GM23338 (cell line): ENCODE measurements at regions not wholly inside any gene's neighbourhood (a gene's known extent, or its start where the extent isn't known, plus 50 kb on each side); places are given as distances from the start of the nearest gene placed in this dataset.

Experiments
- ATAC-seq: fragments of 200-7000 bp; cut with Tn5 transposase; 3 replicates; pipeline ENCODE4 v1.9.1; 2020
- DNase-seq: peaks from one replicate; pipeline ENCODE4 v3.0.0-alpha.2; 2015; ENCODE audit warnings: low spot score
- H2AFZ ChIP-seq: fragments of 200-600 bp; sonication (generic); 2 replicates; pipeline ENCODE4 v1.8.0; 2016; ENCODE audit warnings: antibody characterized with exemption, mild to moderate bottlenecking, moderate library complexity
- H3F3A ChIP-seq: fragments of 200-600 bp; sonication (generic); replicated peaks from 2 replicates; pipeline ENCODE4 v1.8.0; 2017; ENCODE audit warnings: antibody characterized with exemption, mixed run types, low read depth
- H3K27ac ChIP-seq: fragments of 200-600 bp; sonication (generic); 2 replicates; pipeline ENCODE4 v1.6.1; 2016; ENCODE audit warnings: low read depth
- H3K27me3 ChIP-seq: fragments of 200-600 bp; sonication (generic); 2 replicates; pipeline ENCODE4 v1.8.0; 2016; ENCODE audit warnings: mild to moderate bottlenecking, mixed run types, moderate library complexity; ENCODE audit not compliant: insufficient read depth
- H3K36me3 ChIP-seq: fragments of 200-600 bp; sonication (generic); 2 replicates; pipeline ENCODE4 v1.8.0; 2016; ENCODE audit warnings: mild to moderate bottlenecking; ENCODE audit not compliant: insufficient read depth
- H3K4me1 ChIP-seq: fragments of 200-600 bp; sonication (generic); 2 replicates; pipeline ENCODE4 v1.8.0; 2016; ENCODE audit warnings: mild to moderate bottlenecking, moderate library complexity; ENCODE audit not compliant: insufficient read depth
- H3K4me2 ChIP-seq: fragments of 200-600 bp; sonication (generic); 2 replicates; pipeline ENCODE4 v1.7.1; 2017; ENCODE audit warnings: mixed run types
- H3K4me3 ChIP-seq: fragments of 200-600 bp; sonication (generic); 2 replicates; pipeline ENCODE4 v1.6.1; 2016; ENCODE audit warnings: mixed run types
- H3K79me2 ChIP-seq: fragments of 200-600 bp; sonication (generic); replicated peaks from 2 replicates; pipeline ENCODE4 v1.8.0; 2017; ENCODE audit warnings: mild to moderate bottlenecking; ENCODE audit not compliant: insufficient read depth
- H3K9me2 ChIP-seq: fragments of 200-600 bp; sonication (generic); 2 replicates; pipeline ENCODE4 v1.8.0; 2017; ENCODE audit not compliant: insufficient read depth
- H4K20me1 ChIP-seq: fragments of 200-600 bp; sonication (generic); replicated peaks from 2 replicates; pipeline ENCODE4 v1.8.0; 2017; ENCODE audit warnings: mild to moderate bottlenecking; ENCODE audit not compliant: insufficient read depth
- H3K27ac Mint-ChIP-seq: 2 replicates; pipeline ENCODE4 v1.8.0; 2020; ENCODE audit warnings: inconsistent platforms, mild to moderate bottlenecking, moderate library complexity, mixed read lengths
- H3K27me3 Mint-ChIP-seq: 3 replicates; pipeline ENCODE4 v1.8.0; 2022; ENCODE audit warnings: low read depth, mild to moderate bottlenecking, moderate library complexity, mixed read lengths, inconsistent platforms; ENCODE audit not compliant: insufficient read depth, poor library complexity
- H3K36me3 Mint-ChIP-seq: 3 replicates; pipeline ENCODE4 v1.8.0; 2021; ENCODE audit warnings: low read depth, mild to moderate bottlenecking, inconsistent platforms, moderate library complexity, mixed read lengths
- H3K4me1 Mint-ChIP-seq: 3 replicates; pipeline ENCODE4 v1.8.0; 2020; ENCODE audit warnings: mild to moderate bottlenecking, inconsistent platforms, mixed read lengths
- H3K4me3 Mint-ChIP-seq: 3 replicates; pipeline ENCODE4 v1.8.0; 2021; ENCODE audit warnings: moderate library complexity, mild to moderate bottlenecking, inconsistent platforms, mixed read lengths
- H3K9me3 Mint-ChIP-seq: 3 replicates; pipeline ENCODE4 v1.8.0; 2020; ENCODE audit warnings: moderate library complexity, mild to moderate bottlenecking, inconsistent platforms, mixed read lengths
- CREB1 ChIP-seq: fragments of 250-450 bp; sonication (Bioruptor Pico); IDR thresholded peaks from 2 replicates; pipeline ENCODE4 v1.5.0; 2020; ENCODE audit warnings: low read depth, mild to moderate bottlenecking, moderate library complexity
- EZH2 ChIP-seq: fragments of 200-600 bp; sonication (generic); IDR thresholded peaks from one replicate; pipeline ENCODE4 v1.8.0; 2017; ENCODE audit warnings: antibody characterized with exemption, mild to moderate bottlenecking, low read depth; ENCODE audit not compliant: unreplicated experiment
- EZH2phosphoT487 ChIP-seq: fragments of 200-600 bp; sonication (generic); IDR thresholded peaks from one replicate; pipeline ENCODE4 v1.8.1; 2018; ENCODE audit warnings: antibody characterized with exemption; ENCODE audit not compliant: unreplicated experiment
- JUNB ChIP-seq: IDR thresholded peaks from one replicate; pipeline ENCODE4 v1.6.1; 2016; ENCODE audit warnings: antibody characterized with exemption; ENCODE audit not compliant: unreplicated experiment
- NANOG ChIP-seq: IDR thresholded peaks from 2 replicates; pipeline ENCODE4 v1.6.1; 2016; ENCODE audit warnings: antibody characterized with exemption, borderline replicate concordance
- POLR2AphosphoS5 ChIP-seq: IDR thresholded peaks from 2 replicates; pipeline ENCODE4 v1.6.1; 2016; ENCODE audit warnings: antibody characterized with exemption, low read depth
- STAT1 ChIP-seq: IDR thresholded peaks from one replicate; pipeline ENCODE4 v1.6.1; 2016; ENCODE audit warnings: antibody characterized with exemption; ENCODE audit not compliant: unreplicated experiment
- ZNF114 ChIP-seq: fragments of 250-450 bp; sonication (Bioruptor Pico); IDR thresholded peaks from 2 replicates; pipeline ENCODE4 v1.5.0; 2020; ENCODE audit warnings: mild to moderate bottlenecking, moderate library complexity
- ZNF331 ChIP-seq: fragments of 250-450 bp; sonication (Bioruptor Pico); IDR thresholded peaks from 2 replicates; pipeline ENCODE4 v1.5.0; 2020; ENCODE audit warnings: low read depth, mild to moderate bottlenecking, moderate library complexity
- TF ChIP-seq, protein P1 (sequence below): IDR thresholded peaks from 2 replicates; pipeline ENCODE4 v1.6.1; 2016; ENCODE audit warnings: antibody characterized with exemption
- TF ChIP-seq, protein P2 (sequence below), 2 experiments: fragments of 200-600 bp in 1 of 2; sonication (generic) in 1 of 2; conservative IDR thresholded peaks; 2 replicates each; pipeline versions ENCODE4 v1.5.1 to v1.6.1; 2016 to 2017; ENCODE audit warnings: antibody characterized with exemption in 2 of 2, low read depth in 2 of 2, mild to moderate bottlenecking in 2 of 2, moderate library complexity in 1 of 2
- TF ChIP-seq, protein P3 (sequence below): IDR thresholded peaks from one replicate; pipeline ENCODE4 v1.6.1; 2018; ENCODE audit warnings: antibody characterized with exemption; ENCODE audit not compliant: unreplicated experiment
- TF ChIP-seq, protein P4 (sequence below): fragments of 250-450 bp; sonication (Bioruptor Pico); IDR thresholded peaks from 2 replicates; pipeline ENCODE4 v1.5.0; 2020; ENCODE audit warnings: mild to moderate bottlenecking, moderate library complexity

DNA sequence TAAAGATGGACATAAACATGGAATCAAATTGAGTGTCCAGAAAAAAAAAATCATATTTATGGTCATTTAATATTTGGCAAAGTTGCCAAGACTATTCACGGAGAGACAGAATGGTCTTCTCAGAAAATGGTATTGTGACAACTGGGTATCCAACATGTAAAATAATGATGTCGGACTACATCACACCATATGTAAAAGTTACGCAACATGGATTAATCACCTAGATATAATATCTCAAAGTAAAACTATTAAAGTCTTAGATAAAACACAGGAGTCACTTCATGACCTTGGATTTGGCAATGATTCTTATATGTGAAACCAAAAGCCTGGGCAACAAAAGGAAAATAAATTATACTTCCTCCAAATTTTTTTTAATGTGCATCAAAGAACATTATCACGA, 1591.7 kb upstream of the DDX18 start:
- DNase-seq (no peak), ATAC-seq (no peak)
- Mint-ChIP-seq H3K4me3 (no peak overlapping the region), H3K4me1 (no peaks in the 10 kb centered on the region), H3K9me3 (peaks cover 3% of the 10 kb centered on the region; the same call in 2 of the 3 replicates), H3K27ac (no peak overlapping the region), H3K36me3 (no peaks in the 10 kb centered on the region), H3K27me3 (peaks cover 2% of the 10 kb centered on the region)
- Histone ChIP-seq H3K4me2 (no peak overlapping the region), H4K20me1 (no peaks in the 10 kb centered on the region), H3F3A (no peaks in the 10 kb centered on the region), H3K9me2 (peaks cover 4% of the 10 kb centered on the region), H3K4me3 (no peak overlapping the region), H3K36me3 (no peaks in the 10 kb centered on the region), H2AFZ (no peak overlapping the region), H3K27ac (no peak overlapping the region), H3K4me1 (no peaks in the 10 kb centered on the region), H3K79me2 (no peaks in the 10 kb centered on the region), H3K27me3 (no peaks in the 10 kb centered on the region)
- TF ChIP-seq, protein P1, sequence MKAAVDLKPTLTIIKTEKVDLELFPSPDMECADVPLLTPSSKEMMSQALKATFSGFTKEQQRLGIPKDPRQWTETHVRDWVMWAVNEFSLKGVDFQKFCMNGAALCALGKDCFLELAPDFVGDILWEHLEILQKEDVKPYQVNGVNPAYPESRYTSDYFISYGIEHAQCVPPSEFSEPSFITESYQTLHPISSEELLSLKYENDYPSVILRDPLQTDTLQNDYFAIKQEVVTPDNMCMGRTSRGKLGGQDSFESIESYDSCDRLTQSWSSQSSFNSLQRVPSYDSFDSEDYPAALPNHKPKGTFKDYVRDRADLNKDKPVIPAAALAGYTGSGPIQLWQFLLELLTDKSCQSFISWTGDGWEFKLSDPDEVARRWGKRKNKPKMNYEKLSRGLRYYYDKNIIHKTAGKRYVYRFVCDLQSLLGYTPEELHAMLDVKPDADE, result no peak
- TF ChIP-seq ZNF114 (CRISPR knock-in tag) (no peak), STAT1 (no peak), NANOG (no peak), EZH2 (no peak), CREB1 (CRISPR knock-in tag) (no peak), ZNF331 (CRISPR knock-in tag) (no peak), POLR2AphosphoS5 (no peak), JUNB (no peak), EZH2phosphoT487 (no peak)
- TF ChIP-seq, protein P2, sequence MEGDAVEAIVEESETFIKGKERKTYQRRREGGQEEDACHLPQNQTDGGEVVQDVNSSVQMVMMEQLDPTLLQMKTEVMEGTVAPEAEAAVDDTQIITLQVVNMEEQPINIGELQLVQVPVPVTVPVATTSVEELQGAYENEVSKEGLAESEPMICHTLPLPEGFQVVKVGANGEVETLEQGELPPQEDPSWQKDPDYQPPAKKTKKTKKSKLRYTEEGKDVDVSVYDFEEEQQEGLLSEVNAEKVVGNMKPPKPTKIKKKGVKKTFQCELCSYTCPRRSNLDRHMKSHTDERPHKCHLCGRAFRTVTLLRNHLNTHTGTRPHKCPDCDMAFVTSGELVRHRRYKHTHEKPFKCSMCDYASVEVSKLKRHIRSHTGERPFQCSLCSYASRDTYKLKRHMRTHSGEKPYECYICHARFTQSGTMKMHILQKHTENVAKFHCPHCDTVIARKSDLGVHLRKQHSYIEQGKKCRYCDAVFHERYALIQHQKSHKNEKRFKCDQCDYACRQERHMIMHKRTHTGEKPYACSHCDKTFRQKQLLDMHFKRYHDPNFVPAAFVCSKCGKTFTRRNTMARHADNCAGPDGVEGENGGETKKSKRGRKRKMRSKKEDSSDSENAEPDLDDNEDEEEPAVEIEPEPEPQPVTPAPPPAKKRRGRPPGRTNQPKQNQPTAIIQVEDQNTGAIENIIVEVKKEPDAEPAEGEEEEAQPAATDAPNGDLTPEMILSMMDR (conservative IDR thresholded peaks at IDR 0.05; ENCODE audit: low read depth in 2 of 2), result no peak
- TF ChIP-seq, protein P3, sequence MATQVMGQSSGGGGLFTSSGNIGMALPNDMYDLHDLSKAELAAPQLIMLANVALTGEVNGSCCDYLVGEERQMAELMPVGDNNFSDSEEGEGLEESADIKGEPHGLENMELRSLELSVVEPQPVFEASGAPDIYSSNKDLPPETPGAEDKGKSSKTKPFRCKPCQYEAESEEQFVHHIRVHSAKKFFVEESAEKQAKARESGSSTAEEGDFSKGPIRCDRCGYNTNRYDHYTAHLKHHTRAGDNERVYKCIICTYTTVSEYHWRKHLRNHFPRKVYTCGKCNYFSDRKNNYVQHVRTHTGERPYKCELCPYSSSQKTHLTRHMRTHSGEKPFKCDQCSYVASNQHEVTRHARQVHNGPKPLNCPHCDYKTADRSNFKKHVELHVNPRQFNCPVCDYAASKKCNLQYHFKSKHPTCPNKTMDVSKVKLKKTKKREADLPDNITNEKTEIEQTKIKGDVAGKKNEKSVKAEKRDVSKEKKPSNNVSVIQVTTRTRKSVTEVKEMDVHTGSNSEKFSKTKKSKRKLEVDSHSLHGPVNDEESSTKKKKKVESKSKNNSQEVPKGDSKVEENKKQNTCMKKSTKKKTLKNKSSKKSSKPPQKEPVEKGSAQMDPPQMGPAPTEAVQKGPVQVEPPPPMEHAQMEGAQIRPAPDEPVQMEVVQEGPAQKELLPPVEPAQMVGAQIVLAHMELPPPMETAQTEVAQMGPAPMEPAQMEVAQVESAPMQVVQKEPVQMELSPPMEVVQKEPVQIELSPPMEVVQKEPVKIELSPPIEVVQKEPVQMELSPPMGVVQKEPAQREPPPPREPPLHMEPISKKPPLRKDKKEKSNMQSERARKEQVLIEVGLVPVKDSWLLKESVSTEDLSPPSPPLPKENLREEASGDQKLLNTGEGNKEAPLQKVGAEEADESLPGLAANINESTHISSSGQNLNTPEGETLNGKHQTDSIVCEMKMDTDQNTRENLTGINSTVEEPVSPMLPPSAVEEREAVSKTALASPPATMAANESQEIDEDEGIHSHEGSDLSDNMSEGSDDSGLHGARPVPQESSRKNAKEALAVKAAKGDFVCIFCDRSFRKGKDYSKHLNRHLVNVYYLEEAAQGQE, result no peak
- TF ChIP-seq, protein P4, sequence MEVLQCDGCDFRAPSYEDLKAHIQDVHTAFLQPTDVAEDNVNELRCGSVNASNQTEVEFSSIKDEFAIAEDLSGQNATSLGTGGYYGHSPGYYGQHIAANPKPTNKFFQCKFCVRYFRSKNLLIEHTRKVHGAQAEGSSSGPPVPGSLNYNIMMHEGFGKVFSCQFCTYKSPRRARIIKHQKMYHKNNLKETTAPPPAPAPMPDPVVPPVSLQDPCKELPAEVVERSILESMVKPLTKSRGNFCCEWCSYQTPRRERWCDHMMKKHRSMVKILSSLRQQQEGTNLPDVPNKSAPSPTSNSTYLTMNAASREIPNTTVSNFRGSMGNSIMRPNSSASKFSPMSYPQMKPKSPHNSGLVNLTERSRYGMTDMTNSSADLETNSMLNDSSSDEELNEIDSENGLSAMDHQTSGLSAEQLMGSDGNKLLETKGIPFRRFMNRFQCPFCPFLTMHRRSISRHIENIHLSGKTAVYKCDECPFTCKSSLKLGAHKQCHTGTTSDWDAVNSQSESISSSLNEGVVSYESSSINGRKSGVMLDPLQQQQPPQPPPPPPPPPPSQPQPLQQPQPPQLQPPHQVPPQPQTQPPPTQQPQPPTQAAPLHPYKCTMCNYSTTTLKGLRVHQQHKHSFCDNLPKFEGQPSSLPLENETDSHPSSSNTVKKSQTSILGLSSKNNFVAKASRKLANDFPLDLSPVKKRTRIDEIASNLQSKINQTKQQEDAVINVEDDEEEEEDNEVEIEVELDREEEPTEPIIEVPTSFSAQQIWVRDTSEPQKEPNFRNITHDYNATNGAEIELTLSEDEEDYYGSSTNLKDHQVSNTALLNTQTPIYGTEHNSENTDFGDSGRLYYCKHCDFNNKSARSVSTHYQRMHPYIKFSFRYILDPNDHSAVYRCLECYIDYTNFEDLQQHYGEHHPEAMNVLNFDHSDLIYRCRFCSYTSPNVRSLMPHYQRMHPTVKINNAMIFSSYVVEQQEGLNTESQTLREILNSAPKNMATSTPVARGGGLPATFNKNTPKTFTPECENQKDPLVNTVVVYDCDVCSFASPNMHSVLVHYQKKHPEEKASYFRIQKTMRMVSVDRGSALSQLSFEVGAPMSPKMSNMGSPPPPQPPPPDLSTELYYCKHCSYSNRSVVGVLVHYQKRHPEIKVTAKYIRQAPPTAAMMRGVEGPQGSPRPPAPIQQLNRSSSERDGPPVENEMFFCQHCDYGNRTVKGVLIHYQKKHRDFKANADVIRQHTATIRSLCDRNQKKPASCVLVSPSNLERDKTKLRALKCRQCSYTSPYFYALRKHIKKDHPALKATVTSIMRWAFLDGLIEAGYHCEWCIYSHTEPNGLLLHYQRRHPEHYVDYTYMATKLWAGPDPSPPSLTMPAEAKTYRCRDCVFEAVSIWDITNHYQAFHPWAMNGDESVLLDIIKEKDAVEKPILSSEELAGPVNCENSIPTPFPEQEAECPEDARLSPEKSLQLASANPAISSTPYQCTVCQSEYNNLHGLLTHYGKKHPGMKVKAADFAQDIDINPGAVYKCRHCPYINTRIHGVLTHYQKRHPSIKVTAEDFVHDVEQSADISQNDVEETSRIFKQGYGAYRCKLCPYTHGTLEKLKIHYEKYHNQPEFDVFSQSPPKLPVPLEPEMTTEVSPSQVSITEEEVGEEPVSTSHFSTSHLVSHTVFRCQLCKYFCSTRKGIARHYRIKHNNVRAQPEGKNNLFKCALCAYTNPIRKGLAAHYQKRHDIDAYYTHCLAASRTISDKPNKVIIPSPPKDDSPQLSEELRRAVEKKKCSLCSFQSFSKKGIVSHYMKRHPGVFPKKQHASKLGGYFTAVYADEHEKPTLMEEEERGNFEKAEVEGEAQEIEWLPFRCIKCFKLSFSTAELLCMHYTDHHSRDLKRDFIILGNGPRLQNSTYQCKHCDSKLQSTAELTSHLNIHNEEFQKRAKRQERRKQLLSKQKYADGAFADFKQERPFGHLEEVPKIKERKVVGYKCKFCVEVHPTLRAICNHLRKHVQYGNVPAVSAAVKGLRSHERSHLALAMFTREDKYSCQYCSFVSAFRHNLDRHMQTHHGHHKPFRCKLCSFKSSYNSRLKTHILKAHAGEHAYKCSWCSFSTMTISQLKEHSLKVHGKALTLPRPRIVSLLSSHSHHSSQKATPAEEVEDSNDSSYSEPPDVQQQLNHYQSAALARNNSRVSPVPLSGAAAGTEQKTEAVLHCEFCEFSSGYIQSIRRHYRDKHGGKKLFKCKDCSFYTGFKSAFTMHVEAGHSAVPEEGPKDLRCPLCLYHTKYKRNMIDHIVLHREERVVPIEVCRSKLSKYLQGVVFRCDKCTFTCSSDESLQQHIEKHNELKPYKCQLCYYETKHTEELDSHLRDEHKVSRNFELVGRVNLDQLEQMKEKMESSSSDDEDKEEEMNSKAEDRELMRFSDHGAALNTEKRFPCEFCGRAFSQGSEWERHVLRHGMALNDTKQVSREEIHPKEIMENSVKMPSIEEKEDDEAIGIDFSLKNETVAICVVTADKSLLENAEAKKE (CRISPR knock-in tag), result no peak
